DND-41 (cell line): ENCODE measurements at regions not wholly inside any gene's neighbourhood (a gene's known extent, or its start where the extent isn't known, plus 50 kb on each side); places are given as distances from the start of the nearest gene placed in this dataset.

Experiments
- CTCF ChIP-seq: IDR thresholded peaks from 2 replicates; pipeline ENCODE4 v1.5.1; 2012; ENCODE audit warnings: borderline replicate concordance, low read length, moderate library complexity, mild to moderate bottlenecking; ENCODE audit not compliant: poor library complexity, severe bottlenecking; ENCODE audit errors: extremely low read depth
- EZH2 ChIP-seq: IDR thresholded peaks from 3 replicates; pipeline ENCODE4 v1.6.1; 2012; ENCODE audit warnings: borderline replicate concordance, low read depth, mild to moderate bottlenecking, moderate library complexity, low read length, inconsistent platforms; ENCODE audit not compliant: severe bottlenecking

- TF ChIP-seq CTCF (no peak), EZH2 (no peak)
Measured at GRCh38 chr5:89268460-89268859, 385.5 kb upstream of the MEF2C start.
